OCI-LY7 (cell line): ENCODE measurements at regions not wholly inside any gene's neighbourhood (a gene's known extent, or its start where the extent isn't known, plus 50 kb on each side); places are given as distances from the start of the nearest gene placed in this dataset.

Experiments used
- EZH2phosphoT487 ChIP-seq: fragments of 200-600 bp; sonication (generic); IDR thresholded peaks from 2 replicates; pipeline ENCODE4 v1.6.1; 2018; ENCODE audit warnings: low read depth, borderline replicate concordance, mild to moderate bottlenecking, mixed run types, antibody characterized with exemption, low read length, moderate library complexity, mixed read lengths
- TF ChIP-seq, protein P1 (sequence below): fragments of 200-600 bp; sonication (generic); conservative IDR thresholded peaks from 2 replicates; pipeline ENCODE4 v1.5.1; 2014; ENCODE audit warnings: mild to moderate bottlenecking, antibody characterized with exemption, low read length, moderate library complexity, mixed read lengths

DNA sequence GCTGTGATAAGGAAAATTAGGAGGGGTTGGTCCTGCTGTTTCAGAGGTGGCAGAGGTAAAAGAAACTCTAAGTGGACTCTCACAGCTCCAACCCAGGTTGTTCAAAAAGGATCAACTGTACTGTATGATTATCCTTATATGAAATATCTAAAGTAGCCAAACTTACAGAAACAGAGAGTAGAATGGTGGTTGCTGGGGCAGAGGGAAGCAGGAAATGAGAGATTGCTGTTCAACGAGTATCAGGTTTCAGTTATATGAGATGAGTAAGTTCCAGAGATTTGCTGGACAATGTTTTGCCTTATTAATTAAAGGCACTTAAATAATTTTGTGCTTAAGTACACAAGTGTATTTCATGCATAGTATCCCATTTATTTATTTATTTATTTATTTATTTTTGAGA is 972.0 kb upstream of the LRRTM1 start:
- TF ChIP-seq, protein P1, sequence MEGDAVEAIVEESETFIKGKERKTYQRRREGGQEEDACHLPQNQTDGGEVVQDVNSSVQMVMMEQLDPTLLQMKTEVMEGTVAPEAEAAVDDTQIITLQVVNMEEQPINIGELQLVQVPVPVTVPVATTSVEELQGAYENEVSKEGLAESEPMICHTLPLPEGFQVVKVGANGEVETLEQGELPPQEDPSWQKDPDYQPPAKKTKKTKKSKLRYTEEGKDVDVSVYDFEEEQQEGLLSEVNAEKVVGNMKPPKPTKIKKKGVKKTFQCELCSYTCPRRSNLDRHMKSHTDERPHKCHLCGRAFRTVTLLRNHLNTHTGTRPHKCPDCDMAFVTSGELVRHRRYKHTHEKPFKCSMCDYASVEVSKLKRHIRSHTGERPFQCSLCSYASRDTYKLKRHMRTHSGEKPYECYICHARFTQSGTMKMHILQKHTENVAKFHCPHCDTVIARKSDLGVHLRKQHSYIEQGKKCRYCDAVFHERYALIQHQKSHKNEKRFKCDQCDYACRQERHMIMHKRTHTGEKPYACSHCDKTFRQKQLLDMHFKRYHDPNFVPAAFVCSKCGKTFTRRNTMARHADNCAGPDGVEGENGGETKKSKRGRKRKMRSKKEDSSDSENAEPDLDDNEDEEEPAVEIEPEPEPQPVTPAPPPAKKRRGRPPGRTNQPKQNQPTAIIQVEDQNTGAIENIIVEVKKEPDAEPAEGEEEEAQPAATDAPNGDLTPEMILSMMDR: no peak
- no peak for TF ChIP-seq EZH2phosphoT487
